ENCODE measurements at regions not wholly inside any gene's neighbourhood (a gene's known extent, or its start where the extent isn't known, plus 50 kb on each side); places are given as distances from the start of the nearest gene placed in this dataset.
"Not testable (repeated sequence)": the region's sequence is repeated elsewhere in the genome, so short reads cannot be mapped to it uniquely, and the experiment has no call there.

GRCh38 chr3:163362151-163362550 lies 1716.1 kb downstream of the SI start:
- FAIRE-seq: no peak

GRCh38 chr3:163361357-163361878 lies 1716.9 kb downstream of the SI start:
- DNase-seq (ENCODE audit: insufficient read length, low spot score); FAIRE-seq: not testable (repeated sequence)

More at GRCh38 chr3:163362151-163362550, 1716.1 kb downstream of the SI start:
- no peak for DNase-seq (ENCODE audit: insufficient read length, low spot score)

GRCh38 chr3:163347944-163348343 lies 1730.4 kb downstream of the SI start:
- DNase-seq (ENCODE audit: insufficient read length, low spot score) (no peak), FAIRE-seq (no peak)

- FAIRE-seq (no peak), DNase-seq (ENCODE audit: insufficient read length, low spot score) (no peak)
Measured at GRCh38 chr3:163335429-163335828, 1742.9 kb downstream of the SI start.

- FAIRE-seq: no peak
- DNase-seq (ENCODE audit: insufficient read length, low spot score): no peak
Measured at GRCh38 chr3:163328680-163329079, 1749.6 kb downstream of the SI start.

GRCh38 chr3:163327086-163327485 lies 1751.2 kb downstream of the SI start:
- FAIRE-seq: no peak
- no peak for DNase-seq (ENCODE audit: insufficient read length, low spot score)

- FAIRE-seq (no peak), DNase-seq (ENCODE audit: insufficient read length, low spot score) (no peak)
Measured at GRCh38 chr3:163315786-163316185, 1762.5 kb downstream of the SI start.

- no peak for FAIRE-seq
- no peak for DNase-seq (ENCODE audit: insufficient read length, low spot score)
Measured at GRCh38 chr3:163306405-163306804, 1771.9 kb downstream of the SI start.

- FAIRE-seq: no peak
Measured at GRCh38 chr3:163273694-163274093, 1777.1 kb downstream of the OTOL1 start.

GRCh38 chr3:163266731-163267130 lies 1770.1 kb downstream of the OTOL1 start:
- FAIRE-seq (no peak), DNase-seq (ENCODE audit: insufficient read length, low spot score) (no peak)

More at GRCh38 chr3:163273694-163274093, 1777.1 kb downstream of the OTOL1 start:
- no peak for DNase-seq (ENCODE audit: insufficient read length, low spot score)

GRCh38 chr3:163261618-163262017 lies 1765.0 kb downstream of the OTOL1 start:
- DNase-seq (ENCODE audit: insufficient read length, low spot score) (no peak), FAIRE-seq (no peak)

GRCh38 chr3:163261056-163261455 lies 1764.4 kb downstream of the OTOL1 start:
- DNase-seq (ENCODE audit: insufficient read length, low spot score) (no peak), FAIRE-seq (no peak)

- no peak for DNase-seq (ENCODE audit: insufficient read length, low spot score)
- no peak for FAIRE-seq
Measured at GRCh38 chr3:163218336-163218735, 1721.7 kb downstream of the OTOL1 start.

GRCh38 chr3:163213838-163214237 lies 1717.2 kb downstream of the OTOL1 start:
- no peak for FAIRE-seq
- DNase-seq (ENCODE audit: insufficient read length, low spot score): no peak

- DNase-seq (ENCODE audit: insufficient read length, low spot score) (no peak), FAIRE-seq (no peak)
Measured at GRCh38 chr3:163196815-163197374, 1700.3 kb downstream of the OTOL1 start.

GRCh38 chr3:163196245-163196644 lies 1699.6 kb downstream of the OTOL1 start:
- FAIRE-seq (no peak), DNase-seq (ENCODE audit: insufficient read length, low spot score) (no peak)

- FAIRE-seq (no peak), DNase-seq (ENCODE audit: insufficient read length, low spot score) (no peak)
Measured at GRCh38 chr3:163185721-163186350, 1689.2 kb downstream of the OTOL1 start.

GRCh38 chr3:163175970-163176369 lies 1679.4 kb downstream of the OTOL1 start:
- no peak for FAIRE-seq

GRCh38 chr3:163172513-163172912 lies 1675.9 kb downstream of the OTOL1 start:
- FAIRE-seq; DNase-seq (ENCODE audit: insufficient read length, low spot score): not testable (repeated sequence)

More at GRCh38 chr3:163175970-163176369, 1679.4 kb downstream of the OTOL1 start:
- no peak for DNase-seq (ENCODE audit: insufficient read length, low spot score)

- no peak for DNase-seq (ENCODE audit: insufficient read length, low spot score)
- FAIRE-seq: no peak
Measured at GRCh38 chr3:163166197-163166596, 1669.6 kb downstream of the OTOL1 start.

- no peak for FAIRE-seq
- DNase-seq (ENCODE audit: insufficient read length, low spot score): no peak
Measured at GRCh38 chr3:163159306-163159705, 1662.7 kb downstream of the OTOL1 start.

- DNase-seq (ENCODE audit: insufficient read length, low spot score) (no peak), FAIRE-seq (no peak)
Measured at GRCh38 chr3:163139600-163139999, 1643.0 kb downstream of the OTOL1 start.
